WI38 (cell line): ENCODE measurements at regions not wholly inside any gene's neighbourhood (a gene's known extent, or its start where the extent isn't known, plus 50 kb on each side); places are given as distances from the start of the nearest gene placed in this dataset.
"Not testable (repeated sequence)": the region's sequence is repeated elsewhere in the genome, so short reads cannot be mapped to it uniquely, and the experiment has no call there.

Experiments
- H3K4me3 ChIP-seq: 2 replicates; pipeline ENCODE4 v1.5.1; 2011; ENCODE audit warnings: low read depth, mild to moderate bottlenecking, control low read depth, low read length
- TF ChIP-seq, protein P1 (sequence below): IDR thresholded peaks from 2 replicates; pipeline ENCODE4 v1.5.1; 2012; ENCODE audit warnings: low read depth, mild to moderate bottlenecking, control low read depth, low read length

- TF ChIP-seq, protein P1, sequence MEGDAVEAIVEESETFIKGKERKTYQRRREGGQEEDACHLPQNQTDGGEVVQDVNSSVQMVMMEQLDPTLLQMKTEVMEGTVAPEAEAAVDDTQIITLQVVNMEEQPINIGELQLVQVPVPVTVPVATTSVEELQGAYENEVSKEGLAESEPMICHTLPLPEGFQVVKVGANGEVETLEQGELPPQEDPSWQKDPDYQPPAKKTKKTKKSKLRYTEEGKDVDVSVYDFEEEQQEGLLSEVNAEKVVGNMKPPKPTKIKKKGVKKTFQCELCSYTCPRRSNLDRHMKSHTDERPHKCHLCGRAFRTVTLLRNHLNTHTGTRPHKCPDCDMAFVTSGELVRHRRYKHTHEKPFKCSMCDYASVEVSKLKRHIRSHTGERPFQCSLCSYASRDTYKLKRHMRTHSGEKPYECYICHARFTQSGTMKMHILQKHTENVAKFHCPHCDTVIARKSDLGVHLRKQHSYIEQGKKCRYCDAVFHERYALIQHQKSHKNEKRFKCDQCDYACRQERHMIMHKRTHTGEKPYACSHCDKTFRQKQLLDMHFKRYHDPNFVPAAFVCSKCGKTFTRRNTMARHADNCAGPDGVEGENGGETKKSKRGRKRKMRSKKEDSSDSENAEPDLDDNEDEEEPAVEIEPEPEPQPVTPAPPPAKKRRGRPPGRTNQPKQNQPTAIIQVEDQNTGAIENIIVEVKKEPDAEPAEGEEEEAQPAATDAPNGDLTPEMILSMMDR: no peak
- no peak overlapping the region for H3K4me3 ChIP-seq
These were observed 233.4 kb upstream of the RGMB start for GRCh38 chr5:98540056-98540455.

DNA sequence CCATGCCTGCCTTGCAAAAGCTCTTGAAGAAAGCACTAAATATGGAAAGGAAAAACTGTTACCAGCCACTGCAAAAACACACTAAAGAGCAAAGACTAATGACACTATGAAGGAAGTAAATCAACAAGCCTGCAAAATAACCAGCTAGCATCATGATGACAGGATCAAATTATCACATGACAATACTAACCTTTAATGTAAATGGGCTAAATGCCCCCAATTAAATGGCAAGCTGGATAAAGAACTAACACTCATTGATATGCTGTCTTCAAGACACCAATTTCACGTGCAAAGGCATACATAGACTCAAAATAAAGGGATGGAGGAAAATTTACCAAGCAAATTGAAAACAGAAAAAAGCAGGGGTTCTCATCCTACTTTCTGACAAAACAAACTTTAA lies 231.8 kb upstream of the RGMB start:
- H3K4me3 ChIP-seq: no peak overlapping the region
- TF ChIP-seq, protein P1: no peak

DNA sequence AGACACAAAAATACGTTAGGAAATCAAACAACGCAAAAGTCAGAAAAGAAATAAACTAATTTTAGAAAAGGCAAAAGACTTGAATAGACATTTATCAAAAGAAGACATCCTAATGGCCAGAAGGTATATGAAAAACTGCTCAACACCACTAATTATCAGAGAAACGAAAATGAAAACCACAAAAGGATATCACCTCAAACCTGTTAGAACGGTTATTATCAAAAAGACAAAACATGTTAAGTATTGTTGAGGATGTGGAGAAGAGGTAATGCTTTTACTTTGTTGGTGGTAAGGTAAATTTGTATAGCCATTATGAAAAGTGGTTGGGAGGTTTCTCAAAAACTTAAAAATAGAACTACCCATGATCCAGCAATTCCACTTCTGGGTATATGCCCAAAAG lies 230.0 kb upstream of the RGMB start:
- TF ChIP-seq, protein P1: no peak
- H3K4me3 ChIP-seq: no peak overlapping the region

GRCh38 chr5:98546924-98547323 lies 226.5 kb upstream of the RGMB start:
- not testable (repeated sequence) for H3K4me3 ChIP-seq

DNA sequence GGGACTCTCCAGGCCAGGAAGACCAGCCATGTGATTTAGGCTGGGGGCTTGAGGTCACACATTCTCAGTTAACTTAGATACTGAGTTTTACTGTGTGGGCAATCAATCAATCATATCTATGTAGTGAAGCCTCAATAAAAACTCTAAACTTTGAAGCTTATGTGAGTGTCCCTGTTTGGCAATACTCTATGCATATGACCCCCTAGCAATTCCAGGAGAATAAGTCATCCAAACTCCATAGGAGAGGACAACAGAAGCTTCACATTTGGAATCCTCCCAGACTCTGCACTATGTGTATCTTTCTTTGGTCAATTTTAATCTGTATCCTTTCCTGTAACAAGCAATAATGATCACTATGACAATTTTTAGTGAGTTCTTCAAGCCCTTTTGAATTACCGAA lies 216.8 kb upstream of the RGMB start:
- H3K4me3 ChIP-seq: no peak overlapping the region
- TF ChIP-seq, protein P1: no peak

GRCh38 chr5:98557916-98558315 lies 215.5 kb upstream of the RGMB start:
- H3K4me3 ChIP-seq: no peak overlapping the region
- TF ChIP-seq, protein P1: no peak

DNA sequence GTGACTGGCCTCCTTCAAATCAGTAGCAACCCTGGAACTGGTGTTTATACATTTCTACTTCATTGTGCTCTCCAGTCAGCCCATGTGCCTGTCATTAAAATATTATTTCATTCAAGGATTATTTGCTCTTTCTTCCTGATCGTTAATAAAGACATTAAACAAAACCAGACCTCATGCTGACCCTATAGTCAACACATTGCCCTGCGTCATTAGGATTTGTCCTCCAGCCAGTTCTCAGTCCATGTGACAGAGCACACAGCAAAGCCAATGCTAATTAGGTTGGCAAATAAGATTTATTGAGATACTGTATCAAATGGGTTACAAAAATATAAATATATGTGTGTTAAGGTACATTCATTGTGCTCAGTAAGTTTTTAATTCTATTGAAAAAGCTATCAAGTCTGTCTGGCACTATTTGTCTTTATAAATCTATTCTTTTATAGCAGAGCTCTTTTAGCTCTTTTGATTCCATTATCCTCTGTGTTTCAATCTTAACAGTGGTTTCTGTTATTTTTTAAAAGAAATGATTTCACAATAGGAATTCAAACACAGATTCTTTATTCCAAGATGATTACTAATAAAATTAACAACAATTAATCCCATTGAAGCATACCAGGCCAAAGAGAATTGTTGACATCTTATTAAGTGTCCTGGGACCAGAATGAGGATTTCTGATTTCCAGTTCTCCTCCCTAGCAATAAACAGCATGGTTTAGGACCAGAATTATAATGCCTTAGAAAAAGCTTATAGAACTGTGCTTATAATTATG lies 209.4 kb upstream of the RGMB start:
- TF ChIP-seq, protein P1: no peak
- no peak overlapping the region for H3K4me3 ChIP-seq

DNA sequence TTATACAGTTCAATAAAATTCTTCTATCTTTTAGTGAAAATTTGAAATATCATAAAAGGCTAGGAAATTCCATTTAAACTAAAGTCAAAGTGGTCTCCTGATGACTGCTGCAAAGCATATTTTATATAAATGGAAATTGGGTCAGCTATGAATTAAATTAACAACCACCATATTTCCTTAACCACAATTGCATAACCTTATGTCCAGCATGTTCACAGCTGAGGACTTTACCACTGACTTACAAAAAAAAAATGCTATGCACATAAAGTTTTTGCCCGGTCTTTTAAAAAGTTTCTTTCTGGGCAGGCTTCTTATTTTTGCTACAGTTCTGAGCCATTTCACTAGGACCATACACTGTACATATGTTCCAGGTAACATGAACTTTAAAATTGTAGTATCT lies 208.6 kb upstream of the RGMB start:
- no peak overlapping the region for H3K4me3 ChIP-seq

More for the DNA sequence above, 208.6 kb upstream of the RGMB start:
- TF ChIP-seq, protein P1: no peak
